ENCODE measurements at regions not wholly inside any gene's neighbourhood (a gene's known extent, or its start where the extent isn't known, plus 50 kb on each side); places are given as distances from the start of the nearest gene placed in this dataset.
"Not testable (repeated sequence)": the region's sequence is repeated elsewhere in the genome, so short reads cannot be mapped to it uniquely, and the experiment has no call there.

- no peak for DNase-seq
These were observed 408.7 kb downstream of the REEP3 start for GRCh38 chr10:63929831-63930467.

DNA sequence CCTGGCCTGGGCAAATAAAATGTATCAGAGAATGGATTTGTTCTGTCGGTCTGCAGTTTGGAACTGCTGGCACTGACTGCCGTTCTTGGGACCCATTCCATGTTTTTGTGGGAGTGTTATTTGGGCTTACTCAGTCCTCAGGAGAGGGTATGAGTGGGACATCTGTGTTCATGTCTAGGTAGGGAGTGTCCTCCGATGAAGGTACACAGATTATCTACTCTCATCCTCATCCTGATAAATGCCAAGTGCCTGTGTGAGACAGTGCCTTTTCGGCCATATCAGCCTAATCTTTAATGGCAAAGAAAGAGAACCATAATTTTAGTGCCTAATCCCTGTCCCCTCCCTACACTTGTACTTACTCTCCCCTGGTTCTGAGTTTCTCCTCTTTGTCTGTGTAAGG lies 409.4 kb downstream of the REEP3 start:
- no peak for DNase-seq

- DNase-seq = no peak
These were observed 414.5 kb downstream of the REEP3 start for GRCh38 chr10:63935705-63936104.

GRCh38 chr10:63940277-63940922 lies 419.2 kb downstream of the REEP3 start:
- no peak for DNase-seq

- no peak for DNase-seq
These were observed 443.2 kb downstream of the REEP3 start for GRCh38 chr10:63964406-63964805.

- no peak for DNase-seq
These were observed 444.6 kb downstream of the REEP3 start for GRCh38 chr10:63965846-63966245.

- DNase-seq = no peak
These were observed 452.0 kb downstream of the REEP3 start for GRCh38 chr10:63972949-63973827.

- peak in 1 of 2 donors; percentile 6 for DNase-seq
These were observed 455.3 kb downstream of the REEP3 start for GRCh38 chr10:63976538-63976937.

DNA sequence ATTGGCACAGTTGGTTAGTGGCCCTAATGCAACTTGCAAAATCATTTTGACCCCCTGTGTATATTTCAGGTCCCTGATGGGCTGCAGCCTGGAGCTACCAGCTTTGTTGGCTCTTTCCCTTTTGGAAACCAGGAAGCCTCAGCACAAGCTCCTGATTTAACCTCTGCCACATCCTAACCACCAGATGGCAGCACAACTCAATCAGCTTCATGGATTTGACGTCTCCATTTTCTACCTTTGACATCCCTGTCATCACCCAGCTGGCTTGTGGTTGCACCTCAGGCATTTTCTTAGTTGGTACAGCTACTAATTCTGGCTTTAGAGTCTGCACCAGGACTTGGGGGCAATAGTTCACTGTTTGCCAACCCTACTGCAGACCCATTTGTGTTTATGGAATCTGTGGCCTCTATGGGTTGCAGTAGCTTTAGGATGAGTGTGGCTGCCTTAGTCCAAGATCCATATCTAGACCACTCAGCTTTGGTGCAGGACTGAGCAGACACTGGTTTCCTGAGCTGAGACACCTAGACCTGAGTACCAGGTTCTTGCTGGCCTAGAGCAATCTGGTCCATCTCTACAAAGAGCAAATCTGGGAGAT lies 456.2 kb downstream of the REEP3 start:
- DNase-seq = peak in 1 of 2 donors; percentile 0

GRCh38 chr10:63980870-63981269 lies 459.7 kb downstream of the REEP3 start:
- DNase-seq = not testable (repeated sequence)

- not testable (repeated sequence) for DNase-seq
These were observed 462.9 kb downstream of the REEP3 start for GRCh38 chr10:63984061-63984460.

DNA sequence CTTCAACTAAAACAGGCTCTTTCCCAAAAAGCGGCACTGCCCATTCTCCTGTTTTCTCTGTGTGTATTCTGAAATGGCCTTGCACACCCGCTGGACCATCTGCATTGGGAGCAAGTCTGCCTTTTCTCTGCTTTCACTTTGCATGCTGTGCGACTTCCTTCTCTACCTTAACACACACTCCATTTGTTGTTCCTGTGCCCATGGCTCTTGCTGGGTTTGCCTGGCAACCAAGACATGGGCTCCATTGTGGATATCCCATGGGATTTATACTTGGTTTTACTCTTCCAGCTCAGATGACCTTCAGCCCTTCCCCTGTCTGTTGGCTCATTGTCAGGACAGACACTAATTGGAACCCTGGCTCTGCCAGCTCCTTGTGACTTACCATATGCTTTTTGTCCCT lies 465.3 kb downstream of the REEP3 start:
- DNase-seq = no peak

GRCh38 chr10:63987212-63987611 lies 466.0 kb downstream of the REEP3 start:
- no peak for DNase-seq

DNA sequence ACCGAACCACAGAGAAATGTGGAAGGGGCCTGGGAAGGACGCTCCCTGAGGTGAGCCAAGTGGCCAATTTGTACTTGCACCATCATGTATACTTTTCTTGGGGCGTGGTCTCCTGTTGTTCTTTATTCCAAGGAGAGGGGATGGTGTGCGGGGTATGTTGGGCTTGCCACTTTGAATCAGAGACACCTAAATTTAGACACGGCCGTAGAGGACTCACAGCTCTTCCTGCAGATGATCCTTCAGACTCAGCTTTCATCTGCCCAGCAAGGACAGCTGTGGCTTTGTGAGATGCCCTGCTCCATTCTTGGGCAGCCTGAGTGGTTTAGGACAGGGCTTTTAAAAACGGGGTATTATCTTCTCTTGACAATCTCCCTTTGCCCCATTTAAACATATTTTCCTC lies 473.2 kb downstream of the REEP3 start:
- DNase-seq = no peak

- no peak for DNase-seq
These were observed 486.0 kb downstream of the REEP3 start for GRCh38 chr10:64007157-64007556.

DNA sequence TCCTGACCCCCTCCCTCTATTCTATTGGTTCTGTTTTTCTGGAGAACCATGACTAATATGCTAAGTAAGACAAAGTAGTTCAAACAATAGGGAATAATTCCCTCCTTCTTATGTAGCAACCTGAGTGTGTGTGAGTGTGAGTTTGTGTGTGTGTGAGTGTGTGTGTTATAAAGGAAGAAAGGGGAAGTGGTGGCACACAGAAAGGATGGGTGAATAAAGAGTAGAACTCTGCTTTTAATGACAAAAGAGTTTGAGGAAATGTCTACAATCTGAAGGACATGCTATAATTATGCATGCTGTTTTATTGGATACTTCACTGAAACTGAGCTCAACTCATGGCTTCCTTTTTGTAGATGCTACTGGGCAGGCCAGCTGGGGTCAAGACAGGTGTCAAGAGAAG lies 489.5 kb downstream of the REEP3 start:
- no peak for DNase-seq

DNA sequence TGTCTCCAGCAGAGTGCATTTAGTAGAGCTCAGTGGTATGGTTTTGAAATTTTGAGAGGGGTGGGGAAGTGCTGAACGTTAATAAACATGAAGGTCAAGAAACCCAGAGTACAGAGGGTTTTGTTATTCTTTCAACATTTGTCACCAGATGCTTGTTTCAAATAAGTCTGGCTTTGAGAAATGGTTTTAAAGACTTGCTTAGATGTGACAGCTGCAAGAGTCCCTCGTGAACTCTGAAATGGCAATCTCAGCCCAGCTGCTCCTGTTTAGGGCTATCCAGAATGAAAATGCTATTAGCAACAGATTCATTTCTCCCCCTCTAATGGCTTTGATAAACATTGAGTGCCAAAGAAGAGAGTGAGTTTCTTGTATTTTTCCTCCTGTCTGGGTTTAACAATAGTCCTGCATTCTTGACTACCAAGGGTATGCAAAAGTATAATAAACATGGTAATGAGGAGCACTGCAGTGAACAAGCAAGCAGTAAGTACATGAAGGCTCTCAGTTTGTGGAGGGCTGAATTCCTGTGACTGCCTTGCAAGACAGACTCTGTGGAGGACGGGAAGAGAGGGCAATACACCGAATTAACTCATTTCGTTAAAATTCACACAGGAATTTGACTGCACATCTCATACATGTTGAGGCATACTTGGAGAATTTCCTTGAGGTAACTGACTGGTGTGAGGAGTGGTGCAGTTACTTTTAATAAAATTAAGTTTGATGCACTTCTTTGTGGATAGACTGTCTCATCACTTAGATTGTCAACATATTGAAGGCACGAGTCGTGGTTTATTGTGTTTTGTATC lies 490.9 kb downstream of the REEP3 start:
- no peak for DNase-seq

GRCh38 chr10:64014281-64014680 lies 493.1 kb downstream of the REEP3 start:
- no peak for DNase-seq

GRCh38 chr10:64023926-64024470 lies 502.8 kb downstream of the REEP3 start:
- no peak for DNase-seq

GRCh38 chr10:64033711-64034110 lies 512.5 kb downstream of the REEP3 start:
- DNase-seq = no peak

DNA sequence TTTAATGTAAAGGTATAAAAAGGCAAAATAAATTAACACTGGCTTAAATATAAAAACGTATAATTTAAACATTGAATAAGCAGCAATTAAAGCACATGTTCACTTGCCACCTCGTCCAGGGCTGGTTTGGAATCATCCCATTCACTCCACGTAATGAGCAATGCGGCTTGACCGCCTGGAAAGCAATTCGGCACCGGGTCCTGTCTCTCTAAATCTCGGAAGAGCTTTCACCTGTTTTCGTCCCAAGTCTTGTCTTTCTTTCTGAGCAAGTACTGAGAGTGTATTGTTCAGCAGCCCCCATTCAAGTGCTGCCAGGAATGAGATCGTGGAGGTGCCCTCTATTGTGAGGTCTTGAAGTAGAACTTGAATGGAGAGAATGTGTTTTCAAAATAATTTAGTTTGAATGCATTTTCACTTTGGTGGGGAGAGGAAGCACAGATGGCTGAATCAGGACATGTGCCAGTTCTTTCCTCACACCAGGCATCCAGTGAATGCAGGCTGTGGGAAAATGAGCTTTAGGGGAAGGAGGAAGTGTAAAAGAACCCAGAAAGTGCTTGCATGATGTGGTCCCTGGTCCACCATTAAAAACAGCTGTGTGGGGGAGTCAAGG lies 515.2 kb downstream of the REEP3 start:
- no peak for DNase-seq
